ENCODE measurements at regions not wholly inside any gene's neighbourhood (a gene's known extent, or its start where the extent isn't known, plus 50 kb on each side); places are given as distances from the start of the nearest gene placed in this dataset.

- TF ChIP-seq POLR2A (IDR thresholded peaks at IDR 0.05; ENCODE audit: low read length) (no peak), GATA1 (IDR thresholded peaks at IDR 0.05; ENCODE audit: low read depth, low read length) (no peak)
These were observed 184.5 kb downstream of the RMST start for GRCh38 chr12:97647142-97647541.
